IMR-90 (cell line): ENCODE measurements at regions not wholly inside any gene's neighbourhood (a gene's known extent, or its start where the extent isn't known, plus 50 kb on each side); places are given as distances from the start of the nearest gene placed in this dataset.

Source experiments
- ATAC-seq: fragments of 200-7000 bp; cut with Tn5 transposase; 2 replicates; pipeline ENCODE4 v1.9.1; 2020; ENCODE audit warnings: low read depth, mild to moderate bottlenecking, moderate library complexity
- BruUV-seq: library from RNA; stranded (reverse); fragments of 400-500 nt; replicated peaks from 2 replicates; lab custom pipeline; 2021; lab: Mats Ljungman, UMichigan
- CTCF ChIA-PET: fragments of 300-600 bp; formaldehyde crosslinking; extraction: SDS; loops from one replicate; lab custom pipeline; 2021; ENCODE audit warnings: antibody characterized with exemption; lab: Yijun Ruan, JAX
- POLR2A ChIA-PET: fragments of 300-600 bp; sonication (Branson Sonifier 250); formaldehyde crosslinking; loops from one replicate; lab custom pipeline; 2022; ENCODE audit warnings: antibody characterized with exemption; ENCODE audit not compliant: unreplicated experiment; lab: Charles Lee
- DNase-seq: peaks from one replicate; pipeline ENCODE4 v3.0.0; 2013
- H2AFZ ChIP-seq: replicated peaks from 2 replicates; pipeline ENCODE3; 2013; ENCODE audit warnings: low read length, mild to moderate bottlenecking; ENCODE audit not compliant: poor library complexity
- H2AK5ac ChIP-seq: 2 replicates; pipeline ENCODE4 v1.6.1; 2013; ENCODE audit warnings: low read depth, low read length, inconsistent platforms
- H2AK9ac ChIP-seq: replicated peaks from 2 replicates; pipeline ENCODE3; 2013; ENCODE audit warnings: mild to moderate bottlenecking, low read depth, low read length, moderate library complexity; ENCODE audit not compliant: poor library complexity
- H2BK120ac ChIP-seq: 2 replicates; pipeline ENCODE4 v1.6.1; 2013; ENCODE audit warnings: low read depth, low read length, inconsistent platforms
- H2BK15ac ChIP-seq: 3 replicates; pipeline ENCODE4 v1.6.1; 2013; ENCODE audit warnings: low read depth, low read length, inconsistent platforms
- H2BK20ac ChIP-seq: 2 replicates; pipeline ENCODE4 v1.6.1; 2013; ENCODE audit warnings: low read depth, mild to moderate bottlenecking, inconsistent platforms, low read length, moderate library complexity
- H2BK5ac ChIP-seq: 2 replicates; pipeline ENCODE4 v1.6.1; 2013; ENCODE audit warnings: mild to moderate bottlenecking, low read depth, low read length, inconsistent platforms; ENCODE audit not compliant: poor library complexity, severe bottlenecking
- H3K14ac ChIP-seq: replicated peaks from 2 replicates; pipeline ENCODE4 v1.6.1; 2013; ENCODE audit warnings: low read depth, low read length, inconsistent platforms
- H3K18ac ChIP-seq: 2 replicates; pipeline ENCODE4 v1.6.1; 2013; ENCODE audit warnings: low read depth, low read length, control low read depth
- H3K23ac ChIP-seq: 2 replicates; pipeline ENCODE4 v1.6.1; 2013; ENCODE audit warnings: low read depth, low read length, inconsistent platforms
- H3K27ac ChIP-seq: 2 replicates; pipeline ENCODE4 v1.5.1; 2013; ENCODE audit warnings: mild to moderate bottlenecking, control low read depth, low read length; ENCODE audit not compliant: insufficient read depth
- H3K27me3 ChIP-seq: 2 replicates; pipeline ENCODE4 v1.6.1; 2013; ENCODE audit warnings: low read length; ENCODE audit not compliant: control insufficient read depth, insufficient read depth
- H3K36me3 ChIP-seq: 2 replicates; pipeline ENCODE4 v1.6.1; 2013; ENCODE audit warnings: low read length, mixed read lengths; ENCODE audit not compliant: control insufficient read depth, insufficient read depth
- H3K4ac ChIP-seq: 2 replicates; pipeline ENCODE4 v1.6.1; 2013; ENCODE audit warnings: low read depth, low read length, inconsistent platforms
- H3K4me1 ChIP-seq: 2 replicates; pipeline ENCODE4 v1.6.1; 2013; ENCODE audit warnings: low read length, mixed read lengths; ENCODE audit not compliant: control insufficient read depth, insufficient read depth
- H3K4me2 ChIP-seq: 2 replicates; pipeline ENCODE4 v1.6.1; 2013; ENCODE audit warnings: low read depth, mild to moderate bottlenecking, control low read depth, low read length, moderate library complexity
- H3K4me3 ChIP-seq: 2 replicates; pipeline ENCODE4 v1.5.1; 2013; ENCODE audit warnings: low read depth, mild to moderate bottlenecking, control low read depth, low read length, moderate library complexity; ENCODE audit not compliant: insufficient read depth
- H3K56ac ChIP-seq: 2 replicates; pipeline ENCODE4 v1.6.1; 2013; ENCODE audit warnings: low read length, inconsistent platforms; ENCODE audit not compliant: insufficient read depth; ENCODE audit errors: extremely low read depth
- H3K79me1 ChIP-seq, 2 experiments: 2 replicates each; pipeline ENCODE4 v1.6.1; 2013; ENCODE audit warnings: low read length in 2 of 2, inconsistent platforms in 1 of 2, low read depth in 1 of 2
- H3K9ac ChIP-seq: 2 replicates; pipeline ENCODE4 v1.6.1; 2013; ENCODE audit warnings: low read depth, low read length, control low read depth
- H3K9me1 ChIP-seq: 2 replicates; pipeline ENCODE4 v1.6.1; 2013; ENCODE audit warnings: low read length, inconsistent platforms; ENCODE audit not compliant: insufficient read depth
- H3K9me3 ChIP-seq: 2 replicates; pipeline ENCODE4 v1.6.1; 2013; ENCODE audit warnings: low read length; ENCODE audit not compliant: control insufficient read depth, insufficient read depth
- H4K20me1 ChIP-seq: 2 replicates; pipeline ENCODE4 v1.6.1; 2013; ENCODE audit warnings: low read length, inconsistent platforms; ENCODE audit not compliant: insufficient read depth
- H4K5ac ChIP-seq: 2 replicates; pipeline ENCODE4 v1.6.1; 2013; ENCODE audit warnings: mild to moderate bottlenecking, low read depth, low read length, control low read depth
- H4K8ac ChIP-seq, 2 experiments: 2 replicates each; pipeline ENCODE4 v1.6.1; 2013; ENCODE audit warnings: low read depth in 2 of 2, low read length in 2 of 2, control low read depth in 1 of 2, inconsistent platforms in 1 of 2
- H4K91ac ChIP-seq: 2 replicates; pipeline ENCODE4 v1.6.1; 2013; ENCODE audit warnings: low read depth, low read length, inconsistent platforms; ENCODE audit not compliant: insufficient read depth
- BHLHE40 ChIP-seq: fragments of 150-350 bp; IDR thresholded peaks from 2 replicates; pipeline ENCODE4 v1.6.1; 2016; ENCODE audit warnings: mild to moderate bottlenecking, low read depth, low read length
- CEBPB ChIP-seq: IDR thresholded peaks from 2 replicates; pipeline ENCODE4 v1.6.1; 2012; ENCODE audit warnings: low read depth, low read length, improper control_type of control experiment
- CHD1 ChIP-seq: IDR thresholded peaks from 2 replicates; pipeline ENCODE4 v1.6.1; 2012; ENCODE audit warnings: low read depth, low read length, improper control_type of control experiment
- ELK1 ChIP-seq: fragments of 150-350 bp; IDR thresholded peaks from 2 replicates; pipeline ENCODE4 v1.6.1; 2016; ENCODE audit warnings: low read depth, mild to moderate bottlenecking, low read length, moderate library complexity, borderline replicate concordance
- FOS ChIP-seq: fragments of 150-350 bp; IDR thresholded peaks from 2 replicates; pipeline ENCODE4 v1.6.1; 2016; ENCODE audit warnings: low read depth, low read length
- MAFK ChIP-seq: IDR thresholded peaks from 2 replicates; pipeline ENCODE4 v1.6.1; 2012; ENCODE audit warnings: low read depth, low read length, improper control_type of control experiment
- MAZ ChIP-seq: IDR thresholded peaks from 2 replicates; pipeline ENCODE4 v1.6.1; 2012; ENCODE audit warnings: low read depth, mild to moderate bottlenecking, low read length, improper control_type of control experiment, moderate library complexity, borderline replicate concordance
- MXI1 ChIP-seq: IDR thresholded peaks from 2 replicates; pipeline ENCODE4 v1.6.1; 2012; ENCODE audit warnings: low read depth, mild to moderate bottlenecking, low read length, moderate library complexity, borderline replicate concordance
- NFE2L2 ChIP-seq: fragments of 150-350 bp; IDR thresholded peaks from 2 replicates; pipeline ENCODE4 v1.6.1; 2016; ENCODE audit warnings: low read depth, mild to moderate bottlenecking, low read length
- POLR2A ChIP-seq: IDR thresholded peaks from 2 replicates; pipeline ENCODE4 v1.6.1; 2012; ENCODE audit warnings: mild to moderate bottlenecking, low read depth, low read length
- RAD21 ChIP-seq: IDR thresholded peaks from 2 replicates; pipeline ENCODE4 v1.6.1; 2012; ENCODE audit warnings: low read length, improper control_type of control experiment
- RCOR1 ChIP-seq: IDR thresholded peaks from 2 replicates; pipeline ENCODE4 v1.6.1; 2012; ENCODE audit warnings: mild to moderate bottlenecking, low read length, improper control_type of control experiment; ENCODE audit not compliant: insufficient replicate concordance
- RFX5 ChIP-seq: IDR thresholded peaks from 2 replicates; pipeline ENCODE4 v1.8.0; 2012; ENCODE audit warnings: low read depth, mild to moderate bottlenecking, low read length, moderate library complexity
- SMC3 ChIP-seq: fragments of 150-350 bp; IDR thresholded peaks from 2 replicates; pipeline ENCODE4 v1.6.1; 2016; ENCODE audit warnings: low read depth, mild to moderate bottlenecking, antibody characterized with exemption, low read length, moderate library complexity
- USF2 ChIP-seq: fragments of 150-350 bp; IDR thresholded peaks from 2 replicates; pipeline ENCODE4 v1.6.1; 2017; ENCODE audit warnings: mild to moderate bottlenecking, antibody characterized with exemption, low read length, low read depth
- WGBS, 2 experiments: methylation state at CpG; one replicate each; pipeline versions ENCODE4 v1.1.5 to v1.1.7; 2013; ENCODE audit warnings: missing lambda C conversion rate in 2 of 2; ENCODE audit not compliant: insufficient read length in 1 of 2; ENCODE audit errors: extremely low coverage in 2 of 2; 5-methylcytosine and 5-hydroxymethylcytosine counted together
- dilution Hi-C: fragments of 300-500 bp; cut with HindIII; formaldehyde crosslinking; loops from one replicate; pipeline ENCODE4 v1.14.3; 2018; ENCODE audit warnings: low sequenced_read_pairs; ENCODE audit not compliant: unreplicated experiment
- in situ Hi-C: fragments of 300-500 bp; cut with MboI; formaldehyde crosslinking; loops from 3 replicates; pipeline ENCODE4 v1.14.3; 2019; ENCODE audit warnings: low sequenced_read_pairs, inconsistent platforms, mixed read lengths
- intact Hi-C: fragments of 100-400 bp; cut with micrococcal nuclease; formaldehyde crosslinking; loops from 2 replicates; pipeline ENCODE4 v1.10.0; 2022

- CTCF ChIA-PET, result no interaction called here
- no peaks in the 10 kb centered on the region for H3K4me1 ChIP-seq
- no TSS peak for BruUV-seq
Measured at GRCh38 chr12:113573148-113573547, 101.5 kb upstream of the LHX5 start.

More at GRCh38 chr12:113573148-113573547, 101.5 kb upstream of the LHX5 start:
- Histone ChIP-seq H2BK120ac (no peak overlapping the region), H3K27ac (no peak overlapping the region), H3K36me3 (no peaks in the 10 kb centered on the region), H4K20me1 (no peaks in the 10 kb centered on the region), H3K4me2 (no peak overlapping the region), H2BK5ac (no peak overlapping the region), H3K4ac (no peak overlapping the region), H4K91ac (no peak overlapping the region), H2BK15ac (no peak overlapping the region), H3K9ac (no peak overlapping the region), H3K79me1 (no peaks in the 10 kb centered on the region), H3K18ac (no peak overlapping the region), H3K23ac (no peak overlapping the region), H3K27me3 (no peaks in the 10 kb centered on the region), H2AK9ac (no peak overlapping the region), H3K56ac (no peak overlapping the region), H4K8ac (no peak overlapping the region), H4K5ac (no peak overlapping the region), H3K4me3 (no peak overlapping the region), H3K9me3 (no peaks in the 10 kb centered on the region), H2BK20ac (no peak overlapping the region), H2AK5ac (no peak overlapping the region), H3K14ac (no peak overlapping the region), H3K9me1 (no peaks in the 10 kb centered on the region), H2AFZ (no peak overlapping the region)
- WGBS, 2 experiments, result no CpG with 5 or more reads among the region's 1 CpG
- dilution Hi-C loops, result no loop called here
- TF ChIP-seq POLR2A (no peak), CEBPB (no peak), CHD1 (no peak), SMC3 (no peak), MXI1 (no peak), FOS (no peak), RCOR1 (no peak), RFX5 (no peak), MAZ (no peak), RAD21 (no peak), USF2 (no peak), ELK1 (no peak), NFE2L2 (no peak), BHLHE40 (no peak), MAFK (no peak)
- in situ Hi-C loops, result no loop called here
- intact Hi-C loops, result no loop called here
- POLR2A ChIA-PET, result no interaction called here
- ATAC-seq, result no peak
- DNase-seq, result no peak
